HepG2 (cell line): ENCODE measurements at regions not wholly inside any gene's neighbourhood (a gene's known extent, or its start where the extent isn't known, plus 50 kb on each side); places are given as distances from the start of the nearest gene placed in this dataset.

Source experiments
- ATAC-seq: fragments of 200-7000 bp; cut with Tn5 transposase; 3 replicates; pipeline ENCODE4 v1.9.1; 2020; ENCODE audit warnings: mild to moderate bottlenecking, moderate library complexity
- BruUV-seq: library from RNA; stranded (reverse); fragments of 400-500 nt; replicated peaks from 2 replicates; lab custom pipeline; 2021; lab: Mats Ljungman, UMichigan
- CTCF ChIA-PET: fragments of 300-600 bp; formaldehyde crosslinking; extraction: SDS; loops from one replicate; lab custom pipeline; 2021; ENCODE audit warnings: low total read pairs, inconsistent platforms, low intra/inter-chr PET ratio; lab: Yijun Ruan, JAX
- POLR2A ChIA-PET: fragments of 350-600 bp; sonication (Branson Sonifier 250); formaldehyde crosslinking; loops from one replicate; lab custom pipeline; 2020; ENCODE audit warnings: antibody characterized with exemption, inconsistent platforms; lab: Yijun Ruan, JAX
- DNase-seq: peaks from one replicate; pipeline ENCODE4 v3.0.0-alpha.2; 2015; ENCODE audit warnings: low spot score
- FAIRE-seq: peaks from 3 replicates; lab custom pipeline; 2011; peaks lifted over from hg19 to GRCh38; lab: Jason Lieb, UNC
- H2AFZ ChIP-seq: one replicate; pipeline ENCODE4 v1.6.1; 2011; ENCODE audit warnings: low read length, inconsistent platforms
- H3K27ac ChIP-seq: fragments of 300-600 bp; 3 replicates; pipeline ENCODE4 v1.8.0; 2011; ENCODE audit warnings: mixed run types, mild to moderate bottlenecking, mixed read lengths, low read length, inconsistent platforms; ENCODE audit not compliant: insufficient read depth; ENCODE audit errors: extremely low read length
- H3K27me3 ChIP-seq, 2 experiments: fragments of 200-600 bp in 1 of 2; 2 replicates in 1 of 2; 3 replicates in 1 of 2; pipeline versions ENCODE4 v1.6.0 to v1.8.0; 2011; ENCODE audit warnings: low read length in 2 of 2, mild to moderate bottlenecking in 2 of 2, moderate library complexity in 2 of 2, inconsistent platforms in 1 of 2; ENCODE audit not compliant: insufficient read depth in 2 of 2, control insufficient read depth in 1 of 2
- H3K36me3 ChIP-seq, 2 experiments: fragments of 200-600 bp in 1 of 2; replicated peaks in 1 of 2; 2 replicates in 1 of 2; 3 replicates in 1 of 2; pipeline versions ENCODE4 v1.5.1 to v1.8.0; 2011; ENCODE audit warnings: low read length in 2 of 2, inconsistent platforms in 1 of 2; ENCODE audit not compliant: insufficient read depth in 2 of 2, control insufficient read depth in 1 of 2
- H3K4me1 ChIP-seq: 2 replicates; pipeline ENCODE4 v1.5.1; 2012; ENCODE audit warnings: low read length, inconsistent platforms; ENCODE audit not compliant: insufficient read depth
- H3K4me2 ChIP-seq: 2 replicates; pipeline ENCODE4 v1.6.0; 2011; ENCODE audit warnings: low read depth, low read length, inconsistent platforms
- H3K4me3 ChIP-seq, 3 experiments: fragments of 200-600 bp in 1 of 3; sonication (generic), shearing (Covaris generic) in 1 of 3; replicated peaks in 1 of 3; 2 replicates each; pipeline ENCODE4 v1.5.1; 2011 to 2016; ENCODE audit warnings: low read length in 3 of 3, inconsistent platforms in 2 of 3, low read depth in 2 of 3, mild to moderate bottlenecking in 2 of 3, control low read depth in 1 of 3, mixed read lengths in 1 of 3; ENCODE audit not compliant: insufficient read depth in 1 of 3
- H3K79me2 ChIP-seq: one replicate; pipeline ENCODE4 v1.6.1; 2011; ENCODE audit warnings: low read length, inconsistent platforms; ENCODE audit not compliant: insufficient read depth
- H3K9ac ChIP-seq: 2 replicates; pipeline ENCODE4 v1.6.0; 2011; ENCODE audit warnings: mild to moderate bottlenecking, low read depth, low read length, inconsistent platforms; ENCODE audit not compliant: insufficient read depth
- H3K9me3 ChIP-seq: 2 replicates; pipeline ENCODE4 v1.5.1; 2012; ENCODE audit warnings: mild to moderate bottlenecking, low read length
- H4K20me1 ChIP-seq: 2 replicates; pipeline ENCODE4 v1.6.0; 2011; ENCODE audit warnings: inconsistent platforms, mild to moderate bottlenecking, low read length, moderate library complexity; ENCODE audit not compliant: insufficient read depth
- AGO1 ChIP-seq: fragments of 200-400 bp; formaldehyde crosslinking; IDR thresholded peaks from 2 replicates; pipeline ENCODE4 v1.6.1; 2017; ENCODE audit warnings: mild to moderate bottlenecking, low read depth, low read length, moderate library complexity; ENCODE audit not compliant: poor library complexity, severe bottlenecking
- ARHGAP35 ChIP-seq: sonication (generic); formaldehyde crosslinking; IDR thresholded peaks from 2 replicates; pipeline ENCODE4 v1.9.0; 2022; ENCODE audit warnings: mild to moderate bottlenecking, inconsistent platforms, moderate library complexity, missing genetic modification reagents, borderline replicate concordance
- CENPX ChIP-seq: sonication (generic); formaldehyde crosslinking; IDR thresholded peaks from 2 replicates; pipeline ENCODE4 v1.9.0; 2021; ENCODE audit warnings: mild to moderate bottlenecking, missing genetic modification reagents, moderate library complexity
- HINFP ChIP-seq: sonication (generic); formaldehyde crosslinking; IDR thresholded peaks from 2 replicates; pipeline ENCODE4 v1.4.0; 2020; ENCODE audit warnings: low read depth, mild to moderate bottlenecking, missing genetic modification reagents
- HNRNPH1 ChIP-seq: fragments of 200-400 bp; formaldehyde crosslinking; optimal IDR thresholded peaks from 2 replicates; pipeline ENCODE3; 2017; ENCODE audit warnings: mild to moderate bottlenecking, low read depth, low read length
- ONECUT2 ChIP-seq: sonication (generic); formaldehyde crosslinking; IDR thresholded peaks from 2 replicates; pipeline ENCODE4 v1.4.0; 2020; ENCODE audit warnings: missing genetic modification reagents
- POLR2AphosphoS5 ChIP-seq: IDR thresholded peaks from 2 replicates; pipeline ENCODE4 v1.6.1; 2012; ENCODE audit warnings: low read depth, low read length
- PRMT3 ChIP-seq: sonication (generic); formaldehyde crosslinking; IDR thresholded peaks from 2 replicates; pipeline ENCODE4 v1.8.1; 2022; ENCODE audit warnings: low read depth, mild to moderate bottlenecking, moderate library complexity, missing genetic modification reagents, borderline replicate concordance
- SRSF1 ChIP-seq: fragments of 200-400 bp; formaldehyde crosslinking; optimal IDR thresholded peaks from 2 replicates; pipeline ENCODE3; 2017; ENCODE audit warnings: mild to moderate bottlenecking, low read depth, low read length, moderate library complexity
- TEAD3 ChIP-seq: optimal IDR thresholded peaks from 2 replicates; pipeline ENCODE3; 2016; ENCODE audit warnings: borderline replicate concordance
- ZBTB25 ChIP-seq: IDR thresholded peaks from 2 replicates; pipeline ENCODE4 v1.6.1; 2018; ENCODE audit warnings: missing genetic modification reagents
- ZNF20 ChIP-seq: sonication (generic); formaldehyde crosslinking; IDR thresholded peaks from 2 replicates; pipeline ENCODE4 v1.4.0; 2020; ENCODE audit warnings: mild to moderate bottlenecking, moderate library complexity, missing genetic modification reagents
- ZNF451 ChIP-seq: sonication (generic); formaldehyde crosslinking; IDR thresholded peaks from 2 replicates; pipeline ENCODE4 v1.5.0; 2020; ENCODE audit warnings: mild to moderate bottlenecking, missing genetic modification reagents
- ZNF672 ChIP-seq: sonication (generic); formaldehyde crosslinking; IDR thresholded peaks from 2 replicates; pipeline ENCODE4 v1.8.1; 2022; ENCODE audit warnings: missing genetic modification reagents
- ZNF788 ChIP-seq: sonication (generic); formaldehyde crosslinking; IDR thresholded peaks from 2 replicates; pipeline ENCODE4 v1.5.0; 2020; ENCODE audit warnings: mild to moderate bottlenecking, missing genetic modification reagents, borderline replicate concordance
- WGBS: methylation state at CpG from one replicate; pipeline ENCODE4 v1.1.6; 2017; ENCODE audit warnings: low lambda C conversion rate; 5-methylcytosine and 5-hydroxymethylcytosine counted together
- in situ Hi-C: cut with HindIII; loops from 2 replicates; pipeline ENCODE4 v1.10.0; 2017; ENCODE audit warnings: low pct_unique_long_range_greater_than_20kb; ENCODE audit not compliant: extremely low pct_ligation_motif_present
- intact Hi-C: fragments of 100-400 bp; cut with micrococcal nuclease; formaldehyde crosslinking; loops from one replicate; pipeline ENCODE4 v1.10.0; 2022; ENCODE audit not compliant: unreplicated experiment
- TF ChIP-seq, protein P1 (sequence below): IDR thresholded peaks from 2 replicates; pipeline ENCODE4 v1.6.1; 2016
- TF ChIP-seq, protein P2 (sequence below): sonication (generic); formaldehyde crosslinking; IDR thresholded peaks from 2 replicates; pipeline ENCODE4 v1.8.0; 2023; ENCODE audit warnings: mild to moderate bottlenecking, missing genetic modification reagents

DNA sequence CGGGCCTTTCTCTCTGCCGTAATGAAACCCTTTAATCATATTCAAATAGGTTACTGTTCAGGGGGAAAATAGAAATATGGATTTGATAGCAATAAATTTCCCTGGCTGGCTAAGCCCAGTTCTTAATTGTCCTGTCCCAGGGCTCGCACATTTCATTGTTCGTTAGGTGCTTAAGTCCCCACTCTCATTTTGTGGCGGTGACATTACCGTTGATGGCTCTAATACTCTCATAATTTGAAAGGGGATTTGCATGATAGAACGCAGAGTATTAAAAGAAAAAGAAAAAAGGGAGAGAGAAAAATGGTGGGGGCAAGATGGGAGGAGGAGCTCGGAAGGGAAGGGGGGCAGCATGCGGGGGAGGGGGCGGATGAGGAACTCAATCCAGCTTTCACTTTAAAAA, 79.1 kb upstream of the FOXP4 start:
- peaks cover 9 to 55% of the 10 kb centered on the region in 2 experiments for H3K27me3 ChIP-seq
- H3K4me1 ChIP-seq, result peaks cover 37% of the 10 kb centered on the region
- no peaks in the 10 kb centered on the region for H3K79me2 ChIP-seq
- FAIRE-seq (no peak), ATAC-seq (no peak), DNase-seq (no peak)
- intact Hi-C loops (no loop called here), in situ Hi-C loops (no loop called here)
- ChIA-PET POLR2A (interaction anchor here (0.9 kb wide), 1 partner anchor 102 kb away, joined by 3 read pairs; no protein-coding TSS in a partner anchor), CTCF (no interaction called here)
- no peak overlapping the region for H3K4me3 ChIP-seq
- H2AFZ ChIP-seq, result no peak overlapping the region
- no peak overlapping the region for H3K4me2 ChIP-seq
- H3K9ac ChIP-seq, result no peak overlapping the region
- no peak overlapping the region for H3K27ac ChIP-seq
- TF ChIP-seq ZNF20 (no peak), ZNF788 (CRISPR knock-in tag) (no peak), AGO1 (no peak), TEAD3 (CRISPR knock-in tag) (no peak), SRSF1 (no peak), ZNF672 (CRISPR knock-in tag) (no peak), ZBTB25 (CRISPR knock-in tag) (no peak), ONECUT2 (CRISPR knock-in tag) (no peak), ARHGAP35 (CRISPR knock-in tag) (no peak), POLR2AphosphoS5 (no peak), PRMT3 (CRISPR knock-in tag) (no peak), HINFP (CRISPR knock-in tag) (no peak), HNRNPH1 (no peak), ZNF451 (CRISPR knock-in tag) (no peak), CENPX (CRISPR knock-in tag) (no peak)
- TF ChIP-seq, protein P1, sequence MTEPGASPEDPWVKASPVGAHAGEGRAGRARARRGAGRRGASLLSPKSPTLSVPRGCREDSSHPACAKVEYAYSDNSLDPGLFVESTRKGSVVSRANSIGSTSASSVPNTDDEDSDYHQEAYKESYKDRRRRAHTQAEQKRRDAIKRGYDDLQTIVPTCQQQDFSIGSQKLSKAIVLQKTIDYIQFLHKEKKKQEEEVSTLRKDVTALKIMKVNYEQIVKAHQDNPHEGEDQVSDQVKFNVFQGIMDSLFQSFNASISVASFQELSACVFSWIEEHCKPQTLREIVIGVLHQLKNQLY, result no peak
- TF ChIP-seq, protein P2, sequence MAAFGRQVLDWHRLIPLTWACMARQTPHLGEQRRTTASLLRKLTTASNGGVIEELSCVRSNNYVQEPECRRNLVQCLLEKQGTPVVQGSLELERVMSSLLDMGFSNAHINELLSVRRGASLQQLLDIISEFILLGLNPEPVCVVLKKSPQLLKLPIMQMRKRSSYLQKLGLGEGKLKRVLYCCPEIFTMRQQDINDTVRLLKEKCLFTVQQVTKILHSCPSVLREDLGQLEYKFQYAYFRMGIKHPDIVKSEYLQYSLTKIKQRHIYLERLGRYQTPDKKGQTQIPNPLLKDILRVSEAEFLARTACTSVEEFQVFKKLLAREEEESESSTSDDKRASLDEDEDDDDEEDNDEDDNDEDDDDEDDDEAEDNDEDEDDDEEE, result no peak
- no TSS peak for BruUV-seq
- no peaks in the 10 kb centered on the region for H3K9me3 ChIP-seq
- no peaks in the 10 kb centered on the region for H4K20me1 ChIP-seq
- H3K36me3 ChIP-seq, result no peaks in the 10 kb centered on the region
- 56% methylated on average over 10 of the region's 10 CpGs for WGBS
